GM12874 (cell line): ENCODE measurements at regions not wholly inside any gene's neighbourhood (a gene's known extent, or its start where the extent isn't known, plus 50 kb on each side); places are given as distances from the start of the nearest gene placed in this dataset.

Experiments
- CTCF ChIP-seq: IDR thresholded peaks from 2 replicates; pipeline ENCODE4 v1.5.1; 2011; ENCODE audit warnings: low read depth, mild to moderate bottlenecking, control low read depth, low read length, moderate library complexity; ENCODE audit not compliant: insufficient read depth

GRCh38 chr18:29449424-29449823, 1272.5 kb upstream of the CDH2 start:
- no peak for TF ChIP-seq CTCF

GRCh38 chr18:29439398-29439797, 1262.5 kb upstream of the CDH2 start:
- TF ChIP-seq CTCF, result no peak

DNA sequence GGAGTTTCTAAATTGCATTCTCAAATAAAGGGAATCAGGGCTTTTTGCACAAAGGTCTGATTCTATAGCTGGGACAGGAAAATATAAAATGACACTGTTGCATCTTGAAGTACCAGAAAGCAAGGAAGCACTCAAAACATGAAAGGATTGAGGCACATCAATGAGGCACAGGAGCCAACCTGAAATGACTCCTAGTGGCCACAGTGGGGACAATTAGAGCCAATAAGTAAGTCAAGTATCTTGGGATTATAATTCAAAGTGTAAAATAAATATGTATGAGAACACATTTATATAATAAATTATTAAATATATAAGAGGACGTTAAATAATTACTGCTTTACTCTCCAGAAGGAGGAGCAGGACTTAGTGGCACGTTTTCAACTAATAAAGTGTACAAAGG, 1259.5 kb upstream of the CDH2 start:
- TF ChIP-seq CTCF, result no peak

DNA sequence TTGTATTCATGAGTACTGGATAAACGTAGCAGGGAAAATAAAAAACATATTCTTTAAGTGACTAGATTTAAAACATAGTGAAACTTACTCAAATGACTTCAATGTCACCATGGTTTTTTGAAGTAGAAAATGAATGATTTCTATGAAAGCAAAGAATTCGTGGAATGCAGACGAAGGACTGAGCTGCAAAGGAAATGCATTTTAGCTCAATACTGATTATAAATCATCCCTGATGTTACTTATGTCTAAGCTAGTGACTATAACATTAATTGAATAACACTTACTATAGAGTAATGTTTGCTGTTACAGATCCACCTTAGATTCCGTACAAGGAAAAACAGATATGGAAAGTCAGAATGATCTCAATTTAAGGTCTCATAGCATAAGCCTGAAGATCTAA, 1257.7 kb upstream of the CDH2 start:
- no peak for TF ChIP-seq CTCF

- no peak for TF ChIP-seq CTCF
Observed at GRCh38 chr18:29430416-29430815, 1253.5 kb upstream of the CDH2 start.

DNA sequence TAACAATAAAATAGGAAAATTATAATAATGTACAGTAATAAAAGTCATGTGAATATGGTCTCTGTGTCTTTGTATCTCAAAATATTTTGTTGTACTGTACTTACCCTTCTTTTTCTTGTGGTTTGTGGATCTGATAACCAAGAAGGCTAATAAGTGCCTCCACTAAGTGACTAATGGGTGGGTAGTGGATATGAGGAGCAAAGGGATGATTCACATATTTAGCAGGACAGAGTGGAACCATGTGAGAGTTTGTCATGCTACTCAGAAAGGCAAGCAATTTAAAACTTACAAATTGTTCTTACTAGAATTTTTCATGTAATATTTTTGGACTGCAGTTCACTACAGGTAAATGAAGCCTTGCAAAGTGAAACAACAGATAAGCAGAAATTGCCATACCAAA, 1241.2 kb upstream of the CDH2 start:
- no peak for TF ChIP-seq CTCF

GRCh38 chr18:29406996-29407395, 1230.1 kb upstream of the CDH2 start:
- TF ChIP-seq CTCF, result no peak

GRCh38 chr18:29397536-29397935, 1220.6 kb upstream of the CDH2 start:
- TF ChIP-seq CTCF, result no peak
